ENCODE measurements at regions not wholly inside any gene's neighbourhood (a gene's known extent, or its start where the extent isn't known, plus 50 kb on each side); places are given as distances from the start of the nearest gene placed in this dataset.

GRCh38 chr3:41030220-41030619 lies 169.1 kb upstream of the CTNNB1 start:
- H3K9me2 ChIP-seq (replicated peaks; ENCODE audit: insufficient read depth), result no peaks in the 10 kb centered on the region
- H3K4me3 ChIP-seq, result no peak overlapping the region
- H3K9me3 ChIP-seq (ENCODE audit: low read depth), result no peaks in the 10 kb centered on the region
- H4K20me1 ChIP-seq (ENCODE audit: insufficient read depth, poor library complexity, severe bottlenecking), result no peaks in the 10 kb centered on the region
- no peaks in the 10 kb centered on the region for H3K36me3 ChIP-seq (replicated peaks; ENCODE audit: insufficient read depth, low read depth)
- H3K4me2 ChIP-seq, result no peak overlapping the region
- H2AFZ ChIP-seq, result no peak overlapping the region
- no peak for TF ChIP-seq EZH2phosphoT487 (IDR thresholded peaks at IDR 0.05; ENCODE audit: low read depth, severe bottlenecking, unreplicated experiment)
- TF ChIP-seq EZH2 (IDR thresholded peaks at IDR 0.05; ENCODE audit: borderline replicate concordance), result no peak
- TF ChIP-seq, protein P1, sequence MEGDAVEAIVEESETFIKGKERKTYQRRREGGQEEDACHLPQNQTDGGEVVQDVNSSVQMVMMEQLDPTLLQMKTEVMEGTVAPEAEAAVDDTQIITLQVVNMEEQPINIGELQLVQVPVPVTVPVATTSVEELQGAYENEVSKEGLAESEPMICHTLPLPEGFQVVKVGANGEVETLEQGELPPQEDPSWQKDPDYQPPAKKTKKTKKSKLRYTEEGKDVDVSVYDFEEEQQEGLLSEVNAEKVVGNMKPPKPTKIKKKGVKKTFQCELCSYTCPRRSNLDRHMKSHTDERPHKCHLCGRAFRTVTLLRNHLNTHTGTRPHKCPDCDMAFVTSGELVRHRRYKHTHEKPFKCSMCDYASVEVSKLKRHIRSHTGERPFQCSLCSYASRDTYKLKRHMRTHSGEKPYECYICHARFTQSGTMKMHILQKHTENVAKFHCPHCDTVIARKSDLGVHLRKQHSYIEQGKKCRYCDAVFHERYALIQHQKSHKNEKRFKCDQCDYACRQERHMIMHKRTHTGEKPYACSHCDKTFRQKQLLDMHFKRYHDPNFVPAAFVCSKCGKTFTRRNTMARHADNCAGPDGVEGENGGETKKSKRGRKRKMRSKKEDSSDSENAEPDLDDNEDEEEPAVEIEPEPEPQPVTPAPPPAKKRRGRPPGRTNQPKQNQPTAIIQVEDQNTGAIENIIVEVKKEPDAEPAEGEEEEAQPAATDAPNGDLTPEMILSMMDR (IDR thresholded peaks at IDR 0.05; ENCODE audit: poor library complexity), result no peak
- H3K4me1 ChIP-seq (ENCODE audit: insufficient read depth), result no peaks in the 10 kb centered on the region
- no peaks in the 10 kb centered on the region for H3K79me2 ChIP-seq
- 84% methylated on average over 4 of the region's 4 CpGs for WGBS (ENCODE audit: low lambda C conversion rate, missing lambda C conversion rate)
- H3K27me3 ChIP-seq, result no peaks in the 10 kb centered on the region
- DNase-seq (ENCODE audit: low spot score), result no peak
- no peak overlapping the region for H3K27ac ChIP-seq

GRCh38 chr3:41031401-41031800 lies 167.9 kb upstream of the CTNNB1 start:
- WGBS (ENCODE audit: low lambda C conversion rate, missing lambda C conversion rate), result 84% methylated on average over 2 of the region's 2 CpGs
- TF ChIP-seq EZH2phosphoT487 (IDR thresholded peaks at IDR 0.05; ENCODE audit: low read depth, severe bottlenecking, unreplicated experiment), result no peak
- TF ChIP-seq, protein P1 (IDR thresholded peaks at IDR 0.05; ENCODE audit: poor library complexity), result no peak
- no peak for TF ChIP-seq EZH2 (IDR thresholded peaks at IDR 0.05; ENCODE audit: borderline replicate concordance)

DNA sequence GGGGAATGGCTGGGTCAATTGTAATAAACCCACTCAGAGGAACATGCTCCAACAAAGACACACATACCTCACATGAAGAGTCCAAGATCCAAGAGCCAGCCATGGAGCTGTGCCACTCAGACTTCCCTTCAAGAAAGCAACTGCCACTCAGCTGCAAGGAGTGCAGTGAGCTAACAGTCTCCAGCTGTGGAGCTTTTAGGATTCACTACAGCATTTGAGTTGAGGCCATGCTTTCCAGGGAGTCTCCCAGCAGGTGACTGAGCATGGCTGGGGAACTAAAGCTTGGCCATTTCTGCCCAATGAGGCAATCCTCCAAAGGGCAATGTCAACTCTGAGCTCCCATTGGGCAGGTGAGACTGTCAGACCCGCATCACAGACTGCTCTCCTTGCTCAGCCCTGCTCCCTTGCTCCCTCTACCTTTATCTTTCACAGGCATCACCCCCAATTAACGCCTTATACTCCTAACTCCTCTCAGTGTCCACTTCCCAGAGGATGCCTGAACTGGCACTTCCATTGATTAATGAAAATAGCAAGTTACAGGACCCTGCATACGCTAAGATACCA lies 165.3 kb upstream of the CTNNB1 start:
- Histone ChIP-seq H3K9me3 (ENCODE audit: low read depth) (no peaks in the 10 kb centered on the region), H3K79me2 (no peaks in the 10 kb centered on the region), H3K36me3 (replicated peaks; ENCODE audit: insufficient read depth, low read depth) (no peaks in the 10 kb centered on the region), H3K27me3 (no peaks in the 10 kb centered on the region), H4K20me1 (ENCODE audit: insufficient read depth, poor library complexity, severe bottlenecking) (no peaks in the 10 kb centered on the region), H3K27ac (no peak overlapping the region), H3K9me2 (replicated peaks; ENCODE audit: insufficient read depth) (no peaks in the 10 kb centered on the region), H3K4me3 (no peak overlapping the region), H3K4me2 (no peak overlapping the region), H2AFZ (no peak overlapping the region), H3K4me1 (ENCODE audit: insufficient read depth) (no peaks in the 10 kb centered on the region)
- no peak for TF ChIP-seq EZH2 (IDR thresholded peaks at IDR 0.05; ENCODE audit: borderline replicate concordance)
- TF ChIP-seq EZH2phosphoT487 (IDR thresholded peaks at IDR 0.05; ENCODE audit: low read depth, severe bottlenecking, unreplicated experiment), result no peak
- TF ChIP-seq, protein P1 (IDR thresholded peaks at IDR 0.05; ENCODE audit: poor library complexity), result no peak
- no peak for DNase-seq (ENCODE audit: low spot score)
- 89% methylated on average over 3 of the region's 3 CpGs for WGBS (ENCODE audit: low lambda C conversion rate, missing lambda C conversion rate)

More at GRCh38 chr3:41031401-41031800, 167.9 kb upstream of the CTNNB1 start:
- DNase-seq (ENCODE audit: low spot score), result no peak
- Histone ChIP-seq H3K4me3 (no peak overlapping the region), H3K9me3 (ENCODE audit: low read depth) (no peaks in the 10 kb centered on the region), H3K4me2 (no peak overlapping the region), H4K20me1 (ENCODE audit: insufficient read depth, poor library complexity, severe bottlenecking) (no peaks in the 10 kb centered on the region), H3K9me2 (replicated peaks; ENCODE audit: insufficient read depth) (no peaks in the 10 kb centered on the region), H2AFZ (no peak overlapping the region), H3K27me3 (no peaks in the 10 kb centered on the region), H3K79me2 (no peaks in the 10 kb centered on the region), H3K27ac (no peak overlapping the region), H3K4me1 (ENCODE audit: insufficient read depth) (no peaks in the 10 kb centered on the region), H3K36me3 (replicated peaks; ENCODE audit: insufficient read depth, low read depth) (no peaks in the 10 kb centered on the region)

Data from hepatocyte (in vitro differentiated cells).